Transverse colon (tissue), 4 donors: ENCODE measurements at regions not wholly inside any gene's neighbourhood (a gene's known extent, or its start where the extent isn't known, plus 50 kb on each side); places are given as distances from the start of the nearest gene placed in this dataset.

ENCODE experiments used
- EP300 ChIP-seq: sonication (generic); formaldehyde crosslinking; IDR thresholded peaks from one replicate; pipeline ENCODE4 v1.6.1; 2017; ENCODE audit warnings: antibody characterized with exemption, low read depth
- POLR2A ChIP-seq: fragments of 450-650 bp; IDR thresholded peaks from one replicate; pipeline ENCODE4 v1.6.1; 2016; ENCODE audit warnings: antibody characterized with exemption, mild to moderate bottlenecking, moderate library complexity
- POLR2AphosphoS5 ChIP-seq, 3 donors: sonication (generic); formaldehyde crosslinking; IDR thresholded peaks; one replicate each; pipeline ENCODE4 v1.6.1; 2016; ENCODE audit warnings: antibody characterized with exemption in 3 of 3
- TF ChIP-seq, protein P1 (sequence below), 5 experiments: fragments of 200-600 bp in 3 of 5; fragments of 450-650 bp in 2 of 5; sonication (generic) in 3 of 5; IDR thresholded peaks; 1 replicate in 2 of 5; 2 replicates in 3 of 5; pipeline ENCODE4 v1.5.1; 2016 to 2017; ENCODE audit warnings: antibody characterized with exemption in 5 of 5, inconsistent platforms in 3 of 5, mild to moderate bottlenecking in 2 of 5, moderate library complexity in 1 of 5

DNA sequence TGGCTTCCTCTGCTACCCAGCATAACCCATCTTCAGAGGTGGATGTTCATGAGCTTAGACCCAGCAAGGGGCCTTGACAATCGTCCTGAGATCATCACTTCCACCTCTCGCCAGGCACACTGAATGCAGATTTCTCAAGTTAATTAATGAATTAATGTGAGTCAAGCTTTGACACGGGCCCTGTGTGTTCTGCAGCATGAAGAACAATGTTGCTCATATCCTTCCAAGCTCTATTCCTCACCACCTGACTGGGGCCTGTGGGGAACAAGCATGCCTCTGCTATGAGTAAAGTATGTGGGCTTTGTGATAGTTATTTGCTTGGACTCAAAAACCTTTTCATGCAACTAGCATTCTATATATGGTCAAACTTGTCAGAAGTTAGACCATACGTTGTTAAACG lies 122.0 kb downstream of the SEC16B start:
- TF ChIP-seq, protein P1, sequence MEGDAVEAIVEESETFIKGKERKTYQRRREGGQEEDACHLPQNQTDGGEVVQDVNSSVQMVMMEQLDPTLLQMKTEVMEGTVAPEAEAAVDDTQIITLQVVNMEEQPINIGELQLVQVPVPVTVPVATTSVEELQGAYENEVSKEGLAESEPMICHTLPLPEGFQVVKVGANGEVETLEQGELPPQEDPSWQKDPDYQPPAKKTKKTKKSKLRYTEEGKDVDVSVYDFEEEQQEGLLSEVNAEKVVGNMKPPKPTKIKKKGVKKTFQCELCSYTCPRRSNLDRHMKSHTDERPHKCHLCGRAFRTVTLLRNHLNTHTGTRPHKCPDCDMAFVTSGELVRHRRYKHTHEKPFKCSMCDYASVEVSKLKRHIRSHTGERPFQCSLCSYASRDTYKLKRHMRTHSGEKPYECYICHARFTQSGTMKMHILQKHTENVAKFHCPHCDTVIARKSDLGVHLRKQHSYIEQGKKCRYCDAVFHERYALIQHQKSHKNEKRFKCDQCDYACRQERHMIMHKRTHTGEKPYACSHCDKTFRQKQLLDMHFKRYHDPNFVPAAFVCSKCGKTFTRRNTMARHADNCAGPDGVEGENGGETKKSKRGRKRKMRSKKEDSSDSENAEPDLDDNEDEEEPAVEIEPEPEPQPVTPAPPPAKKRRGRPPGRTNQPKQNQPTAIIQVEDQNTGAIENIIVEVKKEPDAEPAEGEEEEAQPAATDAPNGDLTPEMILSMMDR (IDR thresholded peaks at IDR 0.05): no peak
- TF ChIP-seq POLR2A (no peak), POLR2AphosphoS5 (IDR thresholded peaks at IDR 0.05) (no peak), EP300 (no peak)
